Activated CD8-positive, alpha-beta memory T cell treated with anti-CD3 and anti-CD28 coated beads, Interleukin-2, amount 50 U/mL, for 48 hours (primary cell): ENCODE measurements at regions not wholly inside any gene's neighbourhood (a gene's known extent, or its start where the extent isn't known, plus 50 kb on each side); places are given as distances from the start of the nearest gene placed in this dataset.
"Not testable (repeated sequence)": the region's sequence is repeated elsewhere in the genome, so short reads cannot be mapped to it uniquely, and the experiment has no call there.

Experiments used
- DNase-seq: peaks from one replicate; pipeline ENCODE4 v3.0.0-alpha.2; 2020

DNA sequence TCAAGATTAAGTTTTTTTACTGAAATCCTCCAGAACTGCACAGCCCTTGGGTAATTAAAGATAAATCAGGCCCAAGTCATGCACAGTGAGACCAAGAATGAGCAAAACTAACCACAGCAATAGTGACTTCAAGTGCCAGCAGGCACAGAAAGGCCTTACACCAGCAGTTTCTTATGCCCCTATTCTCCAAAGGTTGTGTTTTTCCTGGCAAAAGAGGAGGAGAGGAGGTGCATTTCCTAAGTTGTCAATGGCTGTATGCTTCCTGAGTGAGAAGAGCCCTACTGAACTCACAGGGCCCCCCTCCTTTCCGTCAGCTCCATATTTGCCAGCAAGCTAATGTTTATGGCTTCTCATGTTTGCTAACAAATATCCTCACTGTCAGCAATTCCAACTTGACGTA is 418.7 kb upstream of the INTU start:
- DNase-seq = no peak

DNA sequence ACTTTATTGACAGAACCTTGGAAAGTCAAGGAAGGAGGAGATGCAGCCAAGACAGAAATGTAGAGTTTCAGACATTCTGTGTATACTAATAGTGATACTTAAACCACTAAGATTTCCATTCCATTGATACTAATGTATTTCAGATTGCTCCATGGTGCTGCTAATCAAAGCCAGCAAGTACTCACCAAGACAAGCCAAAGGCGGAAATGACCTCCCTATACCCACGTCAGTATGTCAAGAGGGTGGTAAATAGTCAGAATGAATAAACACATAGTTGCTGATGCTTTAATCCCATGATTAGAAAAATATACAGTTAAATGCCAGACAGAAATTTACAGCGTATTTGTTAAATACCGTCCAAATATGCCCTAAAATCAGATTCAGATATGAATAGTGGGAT is 417.8 kb upstream of the INTU start:
- DNase-seq = no peak

GRCh38 chr4:127217586-127218229 is 415.0 kb upstream of the INTU start:
- no peak for DNase-seq

DNA sequence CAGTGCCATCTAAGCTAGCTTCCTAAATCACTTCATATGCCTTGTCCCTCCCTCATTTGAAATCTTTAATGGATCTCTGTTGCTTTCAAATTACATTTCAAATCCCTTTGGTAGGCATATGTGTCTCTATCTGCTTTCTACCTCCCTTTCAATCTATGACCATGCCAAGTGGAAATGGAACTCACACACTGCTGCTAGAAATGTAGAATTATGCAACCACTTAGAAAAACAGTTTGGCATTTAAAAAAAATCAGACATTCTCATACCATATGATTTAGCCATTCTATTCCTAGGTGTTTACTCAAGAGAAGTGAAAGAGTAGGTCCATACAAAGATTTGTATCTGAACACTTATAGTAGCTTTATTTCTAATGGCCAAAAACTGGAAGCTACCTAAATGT is 413.5 kb upstream of the INTU start:
- DNase-seq = no peak

- DNase-seq = no peak
Measured at GRCh38 chr4:127224556-127224955, 408.2 kb upstream of the INTU start.

GRCh38 chr4:127229855-127230608 is 402.7 kb upstream of the INTU start:
- DNase-seq = no peak

- no peak for DNase-seq
Measured at GRCh38 chr4:127236889-127237288, 395.9 kb upstream of the INTU start.

DNA sequence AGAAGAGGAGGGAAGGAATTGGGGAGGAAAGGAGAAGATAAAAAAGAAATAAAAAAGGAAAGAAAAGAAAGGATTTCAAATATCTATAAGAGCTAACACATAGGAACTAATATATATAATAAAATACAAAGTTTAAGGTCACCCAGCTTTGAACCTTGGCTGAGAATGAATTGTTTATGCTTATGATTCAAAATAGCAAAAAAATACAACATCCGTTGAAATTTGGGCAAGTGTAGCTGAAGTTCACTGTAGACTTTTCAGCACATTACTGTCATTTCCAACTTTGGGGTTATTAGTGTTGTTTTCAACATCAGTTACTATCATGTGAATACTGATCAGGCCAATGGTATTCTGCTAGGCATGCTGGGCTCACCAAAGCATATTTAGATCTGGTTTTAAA is 395.2 kb upstream of the INTU start:
- no peak for DNase-seq

GRCh38 chr4:127238956-127239475 is 393.7 kb upstream of the INTU start:
- DNase-seq = no peak

DNA sequence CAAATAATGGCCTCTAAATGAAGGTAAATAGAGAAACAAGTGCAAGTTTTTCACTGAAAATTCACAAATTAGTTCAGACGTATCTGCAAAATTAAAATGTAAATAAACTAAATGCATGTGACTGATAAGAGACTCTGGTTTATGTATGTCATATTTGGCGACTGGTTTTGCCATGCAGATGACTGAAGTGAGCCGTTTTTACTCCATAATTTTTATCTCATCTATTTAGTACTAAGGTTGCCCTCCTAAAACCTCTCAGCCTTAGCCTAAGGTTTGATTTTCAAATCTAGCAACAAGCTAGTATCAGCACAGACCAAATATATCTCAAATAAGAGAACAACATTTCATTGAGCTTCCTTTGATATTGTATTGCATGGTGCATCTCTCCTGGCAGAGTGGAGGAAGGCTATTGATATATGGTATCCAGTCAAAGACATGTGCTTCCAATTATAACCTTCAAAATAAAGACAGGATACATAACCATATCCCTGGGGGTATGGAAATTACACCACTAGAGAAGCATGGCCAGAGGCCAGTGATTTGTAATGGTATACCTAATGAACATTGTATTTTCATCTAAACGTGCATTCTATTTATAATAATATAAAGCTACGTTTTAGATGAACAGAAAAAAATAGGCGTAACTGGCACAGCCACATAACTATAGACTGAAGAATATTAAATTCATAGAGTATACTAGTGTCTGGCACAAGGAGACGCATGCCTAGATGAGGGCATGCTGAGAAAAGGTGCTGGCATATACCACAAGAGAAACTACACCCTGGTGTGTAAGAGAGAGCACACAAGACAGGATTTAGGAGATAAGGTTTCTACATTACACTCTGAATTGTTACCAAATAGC is 392.6 kb upstream of the INTU start:
- DNase-seq = no peak

DNA sequence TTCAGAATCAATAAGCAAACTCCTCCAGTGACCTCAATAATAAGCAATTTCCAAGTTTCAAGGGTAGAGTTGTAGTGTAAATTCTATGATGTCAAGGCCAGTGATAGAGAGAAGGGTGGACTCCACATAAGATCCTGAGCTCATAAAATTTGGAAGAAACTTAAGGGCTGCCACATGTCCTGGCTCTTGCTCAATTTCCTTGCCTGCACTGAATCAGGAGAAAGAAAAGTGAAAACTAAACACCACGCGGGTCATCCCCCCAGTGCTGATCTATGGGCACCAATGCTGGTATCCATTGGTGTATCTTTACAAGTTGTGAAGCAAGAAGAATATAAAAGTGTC is 392.0 kb upstream of the INTU start:
- DNase-seq = no peak

DNA sequence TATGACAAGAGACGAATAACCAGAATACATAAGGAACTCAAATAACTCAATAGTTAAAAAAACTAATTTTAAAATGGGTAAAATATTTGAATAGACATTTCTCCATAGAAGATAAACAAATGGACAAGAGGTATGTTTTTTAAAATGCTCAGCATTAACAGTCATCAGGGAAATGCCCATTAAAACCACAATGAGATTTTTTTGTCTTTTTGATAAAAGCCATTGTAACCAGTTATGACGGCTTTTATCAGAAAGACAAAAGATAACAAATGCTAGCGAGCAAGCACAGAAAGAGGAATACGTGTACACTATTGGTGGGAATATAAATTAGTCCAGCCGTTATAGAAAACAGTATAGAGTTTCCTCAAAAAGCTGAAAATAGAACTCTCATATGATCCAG is 388.2 kb upstream of the INTU start:
- DNase-seq = no peak

DNA sequence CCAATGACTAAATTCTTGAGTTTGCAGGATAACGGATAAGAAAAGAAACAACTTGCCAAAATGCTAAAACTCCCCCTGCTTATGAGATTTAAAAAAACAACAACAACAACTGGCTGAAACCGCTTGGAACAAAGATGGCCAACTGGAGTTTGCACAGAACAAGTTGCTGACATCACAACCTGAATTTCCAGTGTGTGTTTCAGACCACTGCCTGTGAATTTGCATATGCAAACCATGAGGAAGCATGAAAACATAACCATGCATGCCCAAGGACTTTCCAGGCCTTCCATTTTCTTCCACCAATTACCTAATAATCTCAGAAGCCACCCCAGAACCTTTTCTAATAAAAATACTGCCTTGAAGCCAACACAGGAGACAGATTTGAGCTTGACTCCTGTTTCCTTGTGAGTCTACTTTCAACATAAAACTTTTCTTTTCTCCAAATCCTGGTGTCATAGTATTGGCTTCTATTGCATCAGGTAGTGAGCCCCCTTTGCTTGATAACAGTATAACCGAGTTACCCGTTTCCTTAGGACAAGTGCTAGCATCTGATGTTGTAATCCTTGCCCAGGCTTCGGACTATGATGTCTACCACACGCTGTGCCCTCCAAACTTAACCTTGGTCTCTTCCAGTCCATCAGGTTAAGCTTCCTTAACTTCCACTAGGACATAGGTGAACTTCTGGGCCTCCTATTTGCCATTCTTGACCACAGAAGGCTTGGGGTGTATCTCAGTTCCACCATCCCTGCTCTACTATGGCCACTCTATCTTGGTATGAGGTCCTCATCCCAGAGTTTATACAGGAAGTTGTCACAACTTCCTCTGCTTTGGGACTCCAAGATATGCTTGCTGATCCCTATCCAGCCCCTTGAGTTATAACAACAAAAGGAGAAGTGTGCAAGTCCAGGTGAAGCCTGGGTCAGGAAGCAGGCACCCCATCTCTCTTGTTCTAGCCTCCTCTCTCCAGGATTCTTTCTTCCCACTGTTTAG is 385.5 kb upstream of the INTU start:
- no peak for DNase-seq

DNA sequence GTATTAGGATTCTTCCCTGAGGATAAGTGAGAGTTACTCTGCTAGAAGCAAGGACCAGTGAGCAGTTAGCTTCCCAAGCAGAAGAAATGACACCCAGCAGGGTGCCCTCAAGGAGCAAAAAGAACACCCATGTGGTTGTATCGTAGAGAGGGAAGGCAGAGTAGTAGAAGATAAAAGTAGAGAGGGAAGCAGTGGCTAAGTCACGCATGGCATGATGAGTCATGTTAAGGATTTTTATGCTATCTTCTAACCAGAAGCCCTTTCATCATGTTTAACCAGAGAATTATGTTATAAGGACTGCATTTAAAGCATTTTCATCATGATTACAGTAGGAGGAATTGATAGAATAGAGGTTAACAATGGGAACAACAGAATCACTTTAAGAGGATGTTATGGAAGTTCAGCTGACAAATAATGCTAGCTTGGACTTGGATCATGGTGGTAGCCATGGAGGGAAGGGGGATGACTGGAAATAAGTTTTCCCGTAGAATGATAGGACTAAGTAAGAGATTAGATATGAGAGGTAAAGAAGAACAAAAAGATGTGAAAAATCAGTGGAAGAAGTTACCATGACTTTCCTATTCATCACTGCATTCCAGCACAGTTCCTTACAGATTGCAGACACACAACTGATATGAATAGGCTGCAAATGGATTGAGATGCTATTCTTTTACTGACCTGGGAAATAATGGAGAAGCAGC is 383.5 kb upstream of the INTU start:
- no peak for DNase-seq

GRCh38 chr4:127249767-127250108 is 383.0 kb upstream of the INTU start:
- DNase-seq = no peak

DNA sequence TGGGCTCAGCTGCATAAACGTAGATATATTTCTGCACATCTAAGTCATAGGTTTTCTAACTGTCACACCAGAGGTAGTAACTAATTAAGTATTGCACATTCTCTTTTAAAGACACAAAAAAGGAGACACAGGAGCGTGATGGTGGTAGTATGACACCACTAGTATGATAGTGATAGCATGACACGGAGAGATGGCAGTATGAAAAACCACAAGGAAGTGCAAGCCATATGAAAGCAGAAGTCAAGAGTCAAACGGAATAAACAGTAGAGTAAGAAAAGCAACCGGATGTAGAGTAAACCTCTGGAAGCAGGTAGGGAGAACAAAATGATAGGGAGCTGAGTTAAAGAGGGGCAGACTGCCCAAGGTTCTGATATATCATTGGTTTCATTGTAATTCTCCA is 382.2 kb upstream of the INTU start:
- DNase-seq = no peak

DNA sequence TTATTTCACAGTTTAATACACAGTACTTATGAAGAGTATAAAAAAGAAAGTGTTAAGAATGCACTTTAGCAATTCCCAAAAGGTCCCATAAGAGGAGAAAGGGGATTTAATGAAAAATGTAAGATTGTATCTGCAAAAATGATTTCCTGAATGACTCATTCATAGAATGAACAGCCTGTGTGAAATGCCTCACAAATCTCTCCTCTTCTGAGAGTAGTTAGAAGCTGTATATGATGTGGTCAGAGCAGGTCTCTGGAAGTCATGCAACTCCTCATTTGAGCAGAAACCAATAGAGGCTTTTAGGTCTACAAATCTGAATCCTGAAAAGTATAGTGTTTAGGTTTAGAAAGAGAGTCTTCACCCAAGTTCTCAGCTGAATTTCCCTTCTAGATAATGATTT is 381.3 kb upstream of the INTU start:
- DNase-seq = no peak

GRCh38 chr4:127256500-127256899 is 376.3 kb upstream of the INTU start:
- no peak for DNase-seq

- DNase-seq = no peak
Measured at GRCh38 chr4:127261476-127261875, 371.3 kb upstream of the INTU start.

GRCh38 chr4:127268367-127268766 is 364.4 kb upstream of the INTU start:
- DNase-seq = no peak

DNA sequence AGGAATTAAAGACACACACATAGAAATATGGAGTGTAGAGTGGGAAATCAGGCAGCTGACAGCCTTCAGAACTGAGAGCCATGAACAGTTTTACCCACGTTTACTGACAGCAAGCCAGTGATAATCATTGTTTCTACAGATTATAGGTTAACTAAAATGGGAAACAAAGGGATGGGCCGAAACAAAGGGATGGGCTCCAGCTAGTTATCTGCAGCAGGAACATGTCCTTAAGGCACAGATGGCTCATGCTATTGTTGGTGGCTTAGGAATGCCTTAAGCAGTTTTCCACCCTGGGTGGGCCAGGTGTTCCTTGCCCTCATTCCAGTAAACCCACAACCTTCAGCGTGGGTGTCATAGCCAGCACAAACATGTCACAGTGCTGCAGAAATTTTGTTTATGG is 355.7 kb upstream of the INTU start:
- DNase-seq = not testable (repeated sequence)

- DNase-seq = no peak
Measured at GRCh38 chr4:127284236-127284635, 348.5 kb upstream of the INTU start.
